GM18507 (cell line): ENCODE measurements at regions not wholly inside any gene's neighbourhood (a gene's known extent, or its start where the extent isn't known, plus 50 kb on each side); places are given as distances from the start of the nearest gene placed in this dataset.
"Not testable (repeated sequence)": the region's sequence is repeated elsewhere in the genome, so short reads cannot be mapped to it uniquely, and the experiment has no call there.

Source experiments
- DNase-seq: peaks from one replicate; pipeline ENCODE4 v3.0.0; 2011; ENCODE audit warnings: low read depth; ENCODE audit not compliant: insufficient read length; ENCODE audit errors: extremely low spot score
- FAIRE-seq: peaks from 2 replicates; lab custom pipeline; 2011; peaks lifted over from hg19 to GRCh38; lab: Jason Lieb, UNC

GRCh38 chr12:67790660-67791059 is 142.1 kb downstream of the DYRK2 start:
- FAIRE-seq (no peak), DNase-seq (no peak)

- DNase-seq, FAIRE-seq: not testable (repeated sequence)
Measured at GRCh38 chr12:67791362-67791761, 142.8 kb downstream of the DYRK2 start.

- FAIRE-seq (no peak), DNase-seq (no peak)
Measured at GRCh38 chr12:67792185-67792584, 143.6 kb downstream of the DYRK2 start.

GRCh38 chr12:67794161-67794560 is 145.6 kb downstream of the DYRK2 start:
- FAIRE-seq (no peak), DNase-seq (no peak)

DNA sequence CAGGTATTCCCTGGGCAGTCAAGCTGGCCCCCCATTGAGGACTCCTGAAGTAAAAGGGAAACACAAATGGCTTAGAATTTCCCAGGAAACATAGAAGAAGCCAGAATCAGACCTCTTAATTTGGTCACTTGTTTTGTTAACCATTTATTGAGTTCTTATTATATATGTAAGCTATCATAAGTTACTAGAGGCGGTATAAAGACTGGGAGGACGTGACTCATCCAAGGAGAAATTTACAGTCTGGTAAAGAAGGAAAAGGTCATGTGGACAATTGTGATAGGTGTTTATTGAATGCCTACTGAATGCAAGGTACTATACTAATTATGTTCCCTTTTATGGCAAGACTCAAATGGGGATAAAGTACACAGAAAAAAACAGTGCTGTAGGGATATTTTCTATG is 146.7 kb downstream of the DYRK2 start:
- FAIRE-seq (no peak), DNase-seq (no peak)

DNA sequence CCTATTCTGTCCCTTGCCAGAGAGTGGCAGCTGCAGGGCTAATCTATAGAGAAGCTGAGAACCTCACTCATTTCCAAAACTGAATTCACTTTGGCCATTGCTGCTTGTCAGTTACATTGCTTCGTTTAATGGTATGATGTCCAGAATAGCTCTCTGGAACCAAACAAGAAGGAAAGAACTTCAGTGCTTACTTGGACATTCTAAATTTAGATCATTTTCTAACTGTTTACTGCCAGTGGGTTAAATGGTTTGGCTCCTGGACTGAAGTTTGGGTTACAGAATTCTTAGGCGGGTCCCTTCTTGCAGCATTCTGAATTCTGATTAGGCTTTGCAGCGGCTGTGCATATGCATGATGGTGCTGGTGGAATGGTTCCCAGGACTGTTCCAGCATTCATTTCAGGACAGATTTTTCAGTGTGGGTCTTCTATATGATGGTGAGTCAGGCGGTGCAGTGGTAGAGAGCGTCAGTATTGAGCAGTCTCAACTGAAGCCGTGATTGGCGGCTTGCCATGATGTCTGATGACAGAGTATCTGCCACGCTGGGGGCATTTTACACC is 148.7 kb downstream of the DYRK2 start:
- DNase-seq (no peak), FAIRE-seq (no peak)

- DNase-seq (no peak), FAIRE-seq (no peak)
Measured at GRCh38 chr12:67797753-67798152, 149.2 kb downstream of the DYRK2 start.

DNA sequence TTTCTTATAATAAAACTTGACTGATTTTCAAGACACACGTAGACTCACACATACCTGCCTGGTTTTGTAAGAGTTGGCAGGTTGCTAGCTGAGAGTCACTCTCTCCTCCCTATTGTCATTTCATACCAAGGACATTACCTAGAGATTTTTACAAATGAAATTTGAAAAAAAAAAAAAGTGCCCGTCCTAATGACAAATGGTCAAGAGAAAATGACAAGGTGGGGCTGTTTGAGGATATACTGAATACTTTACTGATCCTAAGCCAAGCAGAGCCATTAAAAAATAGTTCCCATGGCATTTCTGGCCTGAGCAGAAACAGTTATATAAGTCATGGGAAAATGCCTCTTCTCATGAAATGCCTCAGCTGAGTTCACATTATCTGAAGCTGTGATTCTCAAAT is 150.2 kb downstream of the DYRK2 start:
- FAIRE-seq (no peak), DNase-seq (no peak)

DNA sequence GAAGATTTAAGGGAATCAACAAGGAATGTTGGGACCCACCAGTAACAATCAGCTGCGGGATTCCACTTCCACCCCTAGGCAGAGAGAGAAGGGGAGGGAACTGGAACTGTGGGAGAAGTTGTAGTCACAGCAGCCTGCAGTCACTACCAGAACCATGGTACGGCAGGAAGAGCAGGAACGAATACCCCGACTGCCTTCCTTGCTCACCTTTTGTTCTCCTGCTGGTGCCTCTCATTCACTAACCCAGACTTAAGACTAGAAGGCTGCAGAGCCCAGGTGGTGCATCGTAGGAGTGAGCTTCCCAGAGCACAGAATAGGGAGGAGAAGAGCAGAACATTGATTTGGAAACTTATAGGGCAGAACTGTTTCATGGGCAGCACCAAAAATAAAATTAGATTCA is 154.2 kb downstream of the DYRK2 start:
- DNase-seq (no peak), FAIRE-seq (no peak)

DNA sequence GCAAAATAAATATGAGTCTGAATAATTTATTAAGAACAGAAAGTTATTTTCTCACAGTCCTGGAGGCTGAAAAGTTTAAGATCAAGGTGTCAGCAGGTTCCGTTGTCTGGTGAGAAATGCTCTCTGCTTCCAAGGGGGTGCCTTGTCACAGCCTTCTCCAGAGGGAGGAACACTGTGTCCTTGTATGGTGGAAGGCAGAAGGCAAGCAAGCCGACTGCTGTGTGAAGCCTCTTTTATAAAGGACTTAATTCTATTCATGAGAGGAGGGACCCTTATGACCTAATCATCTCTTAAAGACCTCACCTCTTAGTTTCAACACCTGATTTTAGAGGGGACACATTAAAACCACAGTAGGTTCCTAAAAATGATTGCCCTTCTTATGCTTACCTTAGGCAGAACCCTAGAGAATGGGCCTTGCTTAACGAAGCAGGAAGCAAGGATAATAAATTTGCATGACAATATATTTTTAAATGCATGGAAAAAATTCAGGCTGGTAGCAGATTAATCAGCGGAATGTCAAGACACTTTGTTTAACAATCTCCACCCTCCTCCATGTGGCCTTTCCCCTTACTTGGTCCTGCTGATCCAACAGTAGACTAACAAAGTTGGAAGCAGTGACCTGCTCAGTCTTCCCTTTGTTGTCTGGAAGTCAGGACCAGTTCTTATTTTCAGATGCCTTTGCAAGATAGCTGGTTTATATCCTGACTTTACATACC is 154.9 kb downstream of the DYRK2 start:
- FAIRE-seq (no peak), DNase-seq (no peak)

GRCh38 chr12:67804168-67804567 is 155.6 kb downstream of the DYRK2 start:
- peak; percentile 48 for FAIRE-seq

DNA sequence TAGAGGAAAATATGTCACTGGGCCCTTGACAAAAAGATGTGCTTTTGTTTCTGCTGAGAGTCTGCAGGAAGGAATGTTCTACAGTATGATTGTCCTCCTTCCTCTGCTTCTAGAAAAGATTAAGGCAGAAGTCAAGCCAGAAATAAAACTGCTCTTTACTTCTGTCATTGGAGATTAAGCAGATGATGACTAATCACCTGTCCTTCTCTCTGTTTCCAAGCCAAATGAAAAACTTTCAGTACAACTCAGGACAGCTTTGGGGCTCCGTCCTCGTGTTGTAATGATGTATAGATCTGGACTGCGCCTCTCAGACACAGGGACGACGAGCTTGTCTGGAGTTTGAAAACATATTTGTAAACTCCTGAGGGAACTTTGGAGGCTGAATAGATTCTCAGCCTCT is 159.3 kb downstream of the DYRK2 start:
- no peak for FAIRE-seq
- DNase-seq = no peak

More at GRCh38 chr12:67804168-67804567, 155.6 kb downstream of the DYRK2 start:
- no peak for DNase-seq

GRCh38 chr12:67810166-67810565 is 161.6 kb downstream of the DYRK2 start:
- FAIRE-seq (no peak), DNase-seq (no peak)

DNA sequence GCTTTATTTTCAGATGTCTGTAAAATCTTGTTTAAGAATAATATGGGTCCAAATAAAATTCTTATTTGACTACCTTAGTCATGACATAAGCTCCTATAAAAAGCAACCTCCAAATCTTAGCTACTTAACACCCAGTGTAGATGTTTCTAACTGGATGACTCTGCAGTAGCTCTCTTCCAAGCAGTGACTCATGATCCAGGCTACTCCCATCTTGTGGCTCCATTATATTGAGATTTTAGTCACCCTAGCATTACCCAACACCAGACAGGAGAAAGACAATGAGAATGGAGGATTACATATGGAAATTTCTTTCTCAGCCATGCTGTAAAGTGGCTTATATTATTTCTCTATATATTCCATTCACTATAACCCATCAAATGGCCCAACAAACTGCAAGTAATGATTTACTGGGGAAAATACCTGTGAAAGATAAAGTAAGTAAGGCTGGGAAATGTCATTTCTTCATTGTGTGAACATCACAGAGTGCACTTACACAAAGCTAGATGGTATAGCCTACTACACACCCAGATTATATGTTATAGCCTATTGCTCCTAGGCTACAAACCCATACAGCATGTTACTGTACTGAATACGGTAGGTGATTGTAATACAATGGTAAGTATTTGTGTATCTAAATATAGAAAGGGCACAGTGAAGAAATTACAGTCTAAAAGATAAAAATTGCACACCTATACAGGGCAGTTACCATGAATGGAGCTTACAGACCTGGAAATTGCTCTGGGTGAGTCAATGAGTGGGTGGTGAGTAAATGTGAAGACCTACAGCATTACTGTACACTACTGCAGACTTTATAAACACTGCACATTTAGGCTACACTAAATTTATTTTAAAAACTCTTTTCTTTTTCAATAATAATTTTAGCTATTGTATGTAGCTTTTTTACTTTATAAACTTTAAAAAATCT is 163.2 kb downstream of the DYRK2 start:
- DNase-seq (no peak), FAIRE-seq (no peak)

DNA sequence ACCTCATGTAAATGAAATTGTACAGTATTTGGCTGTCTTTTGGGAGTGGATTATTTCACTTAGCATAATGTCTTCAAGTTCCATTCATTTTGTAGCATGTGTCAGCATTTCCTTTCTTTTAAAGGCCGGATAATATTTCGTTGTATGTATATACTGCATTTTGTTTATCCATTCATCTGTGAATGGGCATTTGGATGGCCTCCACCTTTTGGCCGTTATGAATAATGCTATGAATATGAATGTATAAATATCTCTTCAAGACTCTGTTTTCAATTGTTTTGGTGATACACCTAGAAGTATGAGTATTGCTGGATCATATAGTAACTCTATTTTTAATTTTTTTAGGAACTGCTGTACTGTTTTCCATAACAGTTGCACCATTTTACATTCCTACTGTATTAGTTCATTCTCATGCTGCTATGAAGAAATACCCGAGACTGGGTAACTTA is 164.9 kb downstream of the DYRK2 start:
- no peak for DNase-seq
- FAIRE-seq = no peak

- no peak for FAIRE-seq
Measured at GRCh38 chr12:67816269-67816668, 167.7 kb downstream of the DYRK2 start.

DNA sequence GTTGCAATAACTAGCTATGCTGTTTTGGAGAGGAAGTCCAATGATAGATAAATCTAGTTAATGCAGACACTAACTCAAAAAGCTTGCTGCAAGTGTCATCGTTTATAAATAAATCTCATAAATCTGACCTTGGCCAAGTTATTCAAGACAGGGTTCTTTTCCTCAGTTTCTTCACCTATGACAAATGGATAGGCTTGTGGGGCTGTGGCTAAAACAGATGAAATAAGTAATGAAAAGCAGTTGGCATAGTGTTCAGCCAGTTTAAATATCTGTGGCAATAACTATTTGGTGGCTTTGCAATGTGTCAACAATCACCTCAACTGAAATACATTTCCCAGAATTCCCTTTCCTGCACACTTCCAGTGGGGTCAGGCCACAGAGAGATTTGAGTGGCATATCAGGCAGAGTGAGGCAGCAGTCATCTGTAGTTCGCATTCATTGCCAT is 169.9 kb downstream of the DYRK2 start:
- FAIRE-seq (no peak), DNase-seq (no peak)

More at GRCh38 chr12:67816269-67816668, 167.7 kb downstream of the DYRK2 start:
- DNase-seq = no peak

DNA sequence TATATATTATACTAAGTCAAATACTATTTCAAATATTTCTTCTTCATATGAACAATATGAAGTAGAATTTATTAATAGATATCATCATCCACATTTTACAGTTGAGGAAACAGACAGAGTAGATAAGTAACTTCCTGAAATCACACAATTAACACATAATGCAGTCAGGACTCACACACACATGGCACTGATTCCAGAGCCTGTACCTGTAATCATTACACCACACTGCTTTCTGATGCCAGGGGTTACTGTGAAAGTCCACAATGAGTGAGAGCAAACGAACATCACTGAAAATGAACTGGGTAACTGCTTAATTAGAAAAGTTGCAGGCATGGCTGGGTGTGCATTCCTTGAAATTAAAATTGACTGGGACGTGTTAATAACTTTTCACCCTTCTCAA is 169.3 kb upstream of the IFNG-AS1 start:
- no peak for FAIRE-seq

DNA sequence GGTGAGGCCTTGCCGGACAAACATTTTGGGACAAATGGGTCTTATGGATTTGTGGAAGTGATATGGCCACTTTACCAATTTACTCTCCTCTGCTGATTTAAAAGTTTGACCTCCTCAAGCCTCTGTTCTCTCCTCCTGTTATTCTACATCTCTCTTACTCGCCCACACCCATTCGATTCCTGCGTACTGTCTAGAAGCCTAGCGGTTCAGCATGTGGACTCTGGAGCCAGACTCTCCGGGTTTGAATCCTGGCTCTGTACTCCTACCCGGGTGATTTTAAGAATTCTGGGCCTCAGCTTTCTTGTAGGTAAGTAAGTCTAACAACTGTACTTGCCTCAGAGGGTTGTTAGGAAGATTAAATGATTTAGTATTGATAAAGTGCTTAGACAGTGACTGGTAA is 168.6 kb upstream of the IFNG-AS1 start:
- FAIRE-seq = no peak
- DNase-seq = no peak

More for the DNA sequence above, 169.3 kb upstream of the IFNG-AS1 start:
- no peak for DNase-seq

DNA sequence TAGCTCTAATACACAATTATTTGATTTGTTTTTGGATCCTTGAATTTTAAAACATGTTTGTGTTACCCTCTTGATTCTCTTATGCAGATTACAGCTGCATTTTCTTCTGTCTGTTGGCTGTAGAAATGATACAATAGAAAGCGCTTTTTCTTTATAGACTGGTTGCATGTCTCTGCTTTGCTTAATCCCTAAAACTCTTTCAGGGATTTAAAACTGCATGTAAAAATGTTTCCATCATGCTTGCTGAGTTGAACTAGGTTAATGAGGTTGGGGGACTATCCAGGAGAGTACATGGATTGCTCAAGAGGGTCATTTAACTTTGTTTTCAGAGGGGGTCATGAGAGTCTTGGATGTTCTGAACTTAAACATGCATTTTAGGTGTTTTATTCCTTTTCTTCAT is 166.4 kb upstream of the IFNG-AS1 start:
- no peak for DNase-seq
- no peak for FAIRE-seq
